SK-N-SH (cell line): ENCODE measurements at regions not wholly inside any gene's neighbourhood (a gene's known extent, or its start where the extent isn't known, plus 50 kb on each side); places are given as distances from the start of the nearest gene placed in this dataset.

Source experiments
- CTCF ChIA-PET: fragments of 300-600, 350-600 bp; formaldehyde crosslinking; extraction: SDS; loops from one replicate; lab custom pipeline; 2021; lab: Yijun Ruan, JAX
- POLR2A ChIA-PET: fragments of 350-600 bp; sonication (Branson Sonifier 250); formaldehyde crosslinking; extraction: SDS; loops from one replicate; lab custom pipeline; 2020; ENCODE audit warnings: antibody characterized with exemption, inconsistent platforms; lab: Yijun Ruan, JAX
- DNase-seq: peaks from one replicate; pipeline ENCODE4 v3.0.0; 2012
- H2AFZ ChIP-seq: fragments of 200-600 bp; sonication (generic); 2 replicates; pipeline ENCODE4 v1.8.1; 2016; ENCODE audit warnings: antibody characterized with exemption, mild to moderate bottlenecking, low read depth
- H3F3A ChIP-seq: fragments of 200-600 bp; sonication (generic); replicated peaks from 2 replicates; pipeline ENCODE3; 2016; ENCODE audit warnings: antibody characterized with exemption, mild to moderate bottlenecking; ENCODE audit not compliant: insufficient read depth
- H3K27ac ChIP-seq, 2 experiments: fragments of 200-500 bp in 1 of 2; fragments of 200-600 bp in 1 of 2; sonication (Bioruptor generic) in 1 of 2; sonication (generic), shearing (Covaris generic) in 1 of 2; 2 replicates each; pipeline versions ENCODE4 v1.5.1 to v1.6.1; 2014 to 2016; ENCODE audit warnings: low read depth in 2 of 2, inconsistent platforms in 1 of 2, low read length in 1 of 2, mild to moderate bottlenecking in 1 of 2, mixed read lengths in 1 of 2
- H3K27me3 ChIP-seq: fragments of 200-600 bp; sonication (generic), shearing (Covaris generic); 2 replicates; pipeline ENCODE4 v1.6.1; 2016; ENCODE audit warnings: mixed run types; ENCODE audit not compliant: insufficient read depth
- H3K36me3 ChIP-seq, 2 experiments: fragments of 200-500 bp in 1 of 2; fragments of 200-600 bp in 1 of 2; sonication (Bioruptor generic) in 1 of 2; sonication (generic) in 1 of 2; replicated peaks in 1 of 2; 2 replicates each; pipeline versions ENCODE3 to v1.5.1; 2014 to 2016; ENCODE audit warnings: low read length in 1 of 2, mild to moderate bottlenecking in 1 of 2; ENCODE audit not compliant: insufficient read depth in 2 of 2, control insufficient read depth in 1 of 2
- H3K4me1 ChIP-seq, 2 experiments: fragments of 200-500 bp in 1 of 2; fragments of 200-600 bp in 1 of 2; sonication (Bioruptor generic) in 1 of 2; sonication (generic), shearing (Covaris generic) in 1 of 2; 2 replicates each; pipeline versions ENCODE4 v1.5.1 to v1.6.1; 2014 to 2016; ENCODE audit warnings: low read depth in 1 of 2, low read length in 1 of 2, mixed run types in 1 of 2; ENCODE audit not compliant: insufficient read depth in 2 of 2, control insufficient read depth in 1 of 2
- H3K4me2 ChIP-seq: fragments of 200-600 bp; sonication (generic), shearing (Covaris generic); 2 replicates; pipeline ENCODE4 v1.6.1; 2017; ENCODE audit warnings: mixed run types
- H3K4me3 ChIP-seq, 2 experiments: fragments of 200-500 bp in 1 of 2; fragments of 200-600 bp in 1 of 2; sonication (Bioruptor generic) in 1 of 2; sonication (generic), shearing (Covaris generic) in 1 of 2; 2 replicates each; pipeline versions ENCODE4 v1.5.1 to v1.8.1; 2014 to 2016; ENCODE audit warnings: low read depth in 2 of 2, inconsistent platforms in 1 of 2, low read length in 1 of 2, mild to moderate bottlenecking in 1 of 2, mixed read lengths in 1 of 2, moderate library complexity in 1 of 2
- H3K79me2 ChIP-seq: fragments of 200-600 bp; sonication (generic); 2 replicates; pipeline ENCODE4 v1.8.1; 2017; ENCODE audit warnings: mild to moderate bottlenecking; ENCODE audit not compliant: insufficient read depth
- H3K9ac ChIP-seq: fragments of 200-600 bp; sonication (generic); 2 replicates; pipeline ENCODE4 v1.6.1; 2017; ENCODE audit warnings: mixed run types
- H3K9me2 ChIP-seq: fragments of 200-600 bp; sonication (generic); 2 replicates; pipeline ENCODE4 v1.6.1; 2017; ENCODE audit warnings: mixed run types
- H3K9me3 ChIP-seq: fragments of 200-600 bp; sonication (generic); 2 replicates; pipeline ENCODE4 v1.6.1; 2017; ENCODE audit warnings: mixed run types, mild to moderate bottlenecking, moderate library complexity
- H4K20me1 ChIP-seq: fragments of 200-600 bp; sonication (generic); 2 replicates; pipeline ENCODE4 v1.6.1; 2017; ENCODE audit warnings: mild to moderate bottlenecking, mixed run types; ENCODE audit not compliant: insufficient read depth
- ELF1 ChIP-seq: IDR thresholded peaks from 2 replicates; pipeline ENCODE4 v1.4.0; 2012
- EP300 ChIP-seq, 2 experiments: IDR thresholded peaks; 2 replicates each; pipeline versions ENCODE4 v1.4.0 to v1.6.1; 2012; ENCODE audit warnings: borderline replicate concordance in 1 of 2, low read depth in 1 of 2, low read length in 1 of 2
- EZH2phosphoT487 ChIP-seq: fragments of 200-600 bp; sonication (generic); IDR thresholded peaks from 2 replicates; pipeline ENCODE4 v1.6.1; 2017; ENCODE audit warnings: low read depth, mixed run types, mild to moderate bottlenecking, antibody characterized with exemption, moderate library complexity, borderline replicate concordance
- FOSL2 ChIP-seq: IDR thresholded peaks from 2 replicates; pipeline ENCODE4 v1.4.0; 2012; ENCODE audit warnings: low read depth, mild to moderate bottlenecking, moderate library complexity, borderline replicate concordance
- MEF2A ChIP-seq: IDR thresholded peaks from 2 replicates; pipeline ENCODE4 v1.4.0; 2012; ENCODE audit warnings: low read depth, borderline replicate concordance
- MXI1 ChIP-seq: IDR thresholded peaks from 2 replicates; pipeline ENCODE4 v1.6.1; 2012; ENCODE audit warnings: mild to moderate bottlenecking, low read depth, low read length, improper control_type of control experiment
- NFIC ChIP-seq: IDR thresholded peaks from 2 replicates; pipeline ENCODE4 v1.4.0; 2012; ENCODE audit warnings: borderline replicate concordance
- NRF1 ChIP-seq: IDR thresholded peaks from 2 replicates; pipeline ENCODE4 v1.6.1; 2012; ENCODE audit warnings: low read depth, mild to moderate bottlenecking, low read length
- RCOR1 ChIP-seq: fragments of 150-350 bp; IDR thresholded peaks from 2 replicates; pipeline ENCODE4 v1.6.1; 2017; ENCODE audit warnings: antibody characterized with exemption, low read length
- SMC3 ChIP-seq: IDR thresholded peaks from 2 replicates; pipeline ENCODE4 v1.6.1; 2012; ENCODE audit warnings: low read depth, low read length, improper control_type of control experiment
- TCF12 ChIP-seq: IDR thresholded peaks from 2 replicates; pipeline ENCODE4 v1.4.0; 2012
- TEAD4 ChIP-seq: IDR thresholded peaks from 2 replicates; pipeline ENCODE4 v1.4.0; 2012; ENCODE audit warnings: mild to moderate bottlenecking, borderline replicate concordance; ENCODE audit not compliant: insufficient read depth
- ZBTB33 ChIP-seq: IDR thresholded peaks from 2 replicates; pipeline ENCODE4 v1.4.0; 2012; ENCODE audit warnings: low read depth, borderline replicate concordance
- WGBS: methylation state at CpG from one replicate; pipeline ENCODE4 v1.1.6; 2017; ENCODE audit warnings: low lambda C conversion rate; 5-methylcytosine and 5-hydroxymethylcytosine counted together
- TF ChIP-seq, protein P1 (sequence below): IDR thresholded peaks from 2 replicates; pipeline ENCODE4 v1.4.0; 2012; ENCODE audit warnings: low read depth
- TF ChIP-seq, protein P2 (sequence below): fragments of 200-600 bp; sonication (generic); IDR thresholded peaks from 2 replicates; pipeline ENCODE4 v1.6.1; 2017; ENCODE audit warnings: antibody characterized with exemption, mild to moderate bottlenecking, moderate library complexity
- TF ChIP-seq, protein P3 (sequence below): IDR thresholded peaks from 2 replicates; pipeline ENCODE4; 2012

GRCh38 chr3:150135287-150135721 is 164.6 kb upstream of the PFN2 start:
- Histone ChIP-seq H3K36me3 (no peaks in the 10 kb centered on the region), H3K4me1 (no peaks in the 10 kb centered on the region; a peak in 1 of 4 replicates)
- POLR2A ChIA-PET, result no interaction called here
- TF ChIP-seq, protein P1, sequence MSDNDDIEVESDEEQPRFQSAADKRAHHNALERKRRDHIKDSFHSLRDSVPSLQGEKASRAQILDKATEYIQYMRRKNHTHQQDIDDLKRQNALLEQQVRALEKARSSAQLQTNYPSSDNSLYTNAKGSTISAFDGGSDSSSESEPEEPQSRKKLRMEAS, result no peak
- TF ChIP-seq TCF12 (no peak), MXI1 (no peak), EZH2phosphoT487 (no peak), ZBTB33 (no peak), MEF2A (no peak), NRF1 (no peak), TEAD4 (no peak), SMC3 (no peak), ELF1 (no peak), NFIC (no peak), RCOR1 (no peak)
- TF ChIP-seq, all 33 proteins: peak for 0
- Histone ChIP-seq H2AFZ (no peak overlapping the region), H3K9me2 (no peaks in the 10 kb centered on the region), H3K4me2 (no peak overlapping the region), H3K79me2 (no peaks in the 10 kb centered on the region), H3K4me3 (no peak overlapping the region), H4K20me1 (no peaks in the 10 kb centered on the region), H3K27me3 (no peaks in the 10 kb centered on the region), H3F3A (no peaks in the 10 kb centered on the region), H3K9me3 (no peaks in the 10 kb centered on the region), H3K9ac (no peak overlapping the region), H3K27ac (no peak overlapping the region)
- WGBS, result 88% methylated on average over 1 of the region's 1 CpG
- CTCF ChIA-PET, result no interaction called here
- no peak for DNase-seq

GRCh38 chr3:150133293-150133692 is 162.6 kb upstream of the PFN2 start:
- Histone ChIP-seq H4K20me1 (no peaks in the 10 kb centered on the region), H3K9me2 (no peaks in the 10 kb centered on the region), H3K27ac (no peak overlapping the region), H2AFZ (no peak overlapping the region), H3K4me3 (no peak overlapping the region), H3K4me1 (no peaks in the 10 kb centered on the region; a peak in 1 of 4 replicates), H3K9ac (no peak overlapping the region), H3K27me3 (no peaks in the 10 kb centered on the region), H3K4me2 (no peak overlapping the region), H3K79me2 (no peaks in the 10 kb centered on the region), H3K36me3 (no peaks in the 10 kb centered on the region), H3K9me3 (no peaks in the 10 kb centered on the region), H3F3A (no peaks in the 10 kb centered on the region)
- POLR2A ChIA-PET, result no interaction called here
- WGBS, result 29% methylated on average over 2 of the region's 2 CpGs
- TF ChIP-seq, protein P2, sequence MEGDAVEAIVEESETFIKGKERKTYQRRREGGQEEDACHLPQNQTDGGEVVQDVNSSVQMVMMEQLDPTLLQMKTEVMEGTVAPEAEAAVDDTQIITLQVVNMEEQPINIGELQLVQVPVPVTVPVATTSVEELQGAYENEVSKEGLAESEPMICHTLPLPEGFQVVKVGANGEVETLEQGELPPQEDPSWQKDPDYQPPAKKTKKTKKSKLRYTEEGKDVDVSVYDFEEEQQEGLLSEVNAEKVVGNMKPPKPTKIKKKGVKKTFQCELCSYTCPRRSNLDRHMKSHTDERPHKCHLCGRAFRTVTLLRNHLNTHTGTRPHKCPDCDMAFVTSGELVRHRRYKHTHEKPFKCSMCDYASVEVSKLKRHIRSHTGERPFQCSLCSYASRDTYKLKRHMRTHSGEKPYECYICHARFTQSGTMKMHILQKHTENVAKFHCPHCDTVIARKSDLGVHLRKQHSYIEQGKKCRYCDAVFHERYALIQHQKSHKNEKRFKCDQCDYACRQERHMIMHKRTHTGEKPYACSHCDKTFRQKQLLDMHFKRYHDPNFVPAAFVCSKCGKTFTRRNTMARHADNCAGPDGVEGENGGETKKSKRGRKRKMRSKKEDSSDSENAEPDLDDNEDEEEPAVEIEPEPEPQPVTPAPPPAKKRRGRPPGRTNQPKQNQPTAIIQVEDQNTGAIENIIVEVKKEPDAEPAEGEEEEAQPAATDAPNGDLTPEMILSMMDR, result no peak
- TF ChIP-seq ELF1, result no peak
- TF ChIP-seq, protein P3, sequence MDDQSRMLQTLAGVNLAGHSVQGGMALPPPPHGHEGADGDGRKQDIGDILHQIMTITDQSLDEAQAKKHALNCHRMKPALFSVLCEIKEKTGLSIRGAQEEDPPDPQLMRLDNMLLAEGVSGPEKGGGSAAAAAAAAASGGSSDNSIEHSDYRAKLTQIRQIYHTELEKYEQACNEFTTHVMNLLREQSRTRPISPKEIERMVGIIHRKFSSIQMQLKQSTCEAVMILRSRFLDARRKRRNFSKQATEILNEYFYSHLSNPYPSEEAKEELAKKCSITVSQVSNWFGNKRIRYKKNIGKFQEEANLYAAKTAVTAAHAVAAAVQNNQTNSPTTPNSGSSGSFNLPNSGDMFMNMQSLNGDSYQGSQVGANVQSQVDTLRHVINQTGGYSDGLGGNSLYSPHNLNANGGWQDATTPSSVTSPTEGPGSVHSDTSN, result peak; percentile 27; the same call in 1 of the 2 replicates
- TF ChIP-seq MXI1, result no peak
- TF ChIP-seq, protein P1, result no peak
- no peak for TF ChIP-seq EP300 (IDR thresholded peaks at IDR 0.05; ENCODE audit: borderline replicate concordance in 1 of 2, low read depth in 1 of 2, low read length in 1 of 2)
- TF ChIP-seq FOSL2, result no peak
- DNase-seq, result no peak
- CTCF ChIA-PET, result interaction anchor here (1.3 to 1.4 kb wide), 2 partner anchors 51 to 253 kb away, joined by 6 to 7 read pairs; no protein-coding TSS in a partner anchor
